KBM-7 (cell line): ENCODE measurements at regions not wholly inside any gene's neighbourhood (a gene's known extent, or its start where the extent isn't known, plus 50 kb on each side); places are given as distances from the start of the nearest gene placed in this dataset.
"Not testable (repeated sequence)": the region's sequence is repeated elsewhere in the genome, so short reads cannot be mapped to it uniquely, and the experiment has no call there.

Experiments used
- DNase-seq: peaks from one replicate; pipeline ENCODE4 v3.0.0-alpha.2; 2015
- in situ Hi-C: fragments of 300-500 bp; cut with MboI; formaldehyde crosslinking; loops from 2 replicates; pipeline ENCODE4 v1.14.3; 2020; ENCODE audit warnings: low sequenced_read_pairs, low pct_unique_long_range_greater_than_20kb, mixed read lengths

DNA sequence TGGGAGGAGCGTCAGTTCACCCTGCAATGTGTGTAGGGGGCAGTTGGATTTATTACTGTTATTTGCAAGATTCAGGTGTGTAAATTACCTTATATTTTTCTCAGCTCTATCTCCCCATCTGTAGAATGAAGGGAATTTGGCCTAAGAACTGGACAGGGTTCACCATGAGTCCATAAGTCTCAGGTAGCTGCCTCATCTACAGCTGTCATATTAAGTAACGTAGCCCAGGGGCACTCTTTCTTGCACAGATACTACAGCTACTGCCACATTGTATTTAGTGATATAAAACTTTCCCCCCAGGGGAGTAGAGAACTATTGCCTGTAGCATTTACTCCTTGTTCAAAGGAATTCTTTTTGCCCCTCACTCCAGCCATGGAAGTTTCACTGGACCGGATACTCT is 301.4 kb upstream of the ZNF608 start:
- no peak for DNase-seq
- in situ Hi-C loops: no loop called here

- DNase-seq: no peak
These were observed 303.6 kb upstream of the ZNF608 start for GRCh38 chr5:125049721-125050702.

DNA sequence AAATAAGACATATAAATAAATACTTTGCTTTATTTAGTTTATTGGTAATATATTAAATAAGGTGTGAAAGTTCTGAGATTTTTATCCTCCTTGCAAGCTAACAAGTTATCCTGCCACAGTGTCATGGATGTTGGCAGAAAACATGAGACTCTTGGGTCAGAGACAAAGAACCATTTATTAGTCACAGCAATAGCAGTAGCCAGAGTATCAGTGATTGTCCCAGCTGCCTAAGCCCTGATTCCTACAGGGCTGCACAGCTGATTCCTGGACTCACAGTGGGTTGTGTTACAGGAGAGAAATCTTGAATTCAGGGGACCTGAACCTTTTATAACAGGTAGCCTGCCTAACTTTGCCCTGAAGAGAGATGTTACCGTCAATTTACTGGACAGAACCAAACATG is 304.5 kb upstream of the ZNF608 start:
- in situ Hi-C loops: no loop called here
- DNase-seq: no peak

More at GRCh38 chr5:125049721-125050702, 303.6 kb upstream of the ZNF608 start:
- in situ Hi-C loops: no loop called here

GRCh38 chr5:125052584-125052983 is 306.1 kb upstream of the ZNF608 start:
- in situ Hi-C loops: no loop called here
- no peak for DNase-seq

DNA sequence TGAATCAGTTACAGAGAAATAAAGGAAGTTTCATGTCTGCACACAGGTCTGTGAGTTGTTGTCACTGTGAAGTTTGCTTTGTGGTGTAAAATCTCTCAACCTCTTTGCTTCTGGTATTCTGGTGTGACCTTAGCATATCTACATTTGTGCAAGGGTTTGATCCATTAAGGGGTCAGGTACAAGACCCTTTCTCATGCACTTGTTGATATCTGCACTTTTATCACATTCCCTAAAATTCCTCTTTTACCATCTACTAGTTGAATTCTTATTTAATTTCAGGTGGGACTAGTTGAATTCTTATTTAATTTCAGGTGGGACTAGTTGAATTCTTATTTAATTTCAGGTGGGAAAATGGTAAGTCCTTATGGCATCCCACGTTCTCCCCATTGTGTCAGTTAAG is 306.7 kb upstream of the ZNF608 start:
- in situ Hi-C loops: no loop called here
- no peak for DNase-seq

- in situ Hi-C loops: no loop called here
- no peak for DNase-seq
These were observed 307.7 kb upstream of the ZNF608 start for GRCh38 chr5:125054146-125054545.

- peak; percentile 1 for DNase-seq
- in situ Hi-C loops: no loop called here
These were observed 310.4 kb upstream of the ZNF608 start for GRCh38 chr5:125056671-125057485.

GRCh38 chr5:125057912-125058826 is 311.7 kb upstream of the ZNF608 start:
- no peak for DNase-seq
- in situ Hi-C loops: no loop called here

DNA sequence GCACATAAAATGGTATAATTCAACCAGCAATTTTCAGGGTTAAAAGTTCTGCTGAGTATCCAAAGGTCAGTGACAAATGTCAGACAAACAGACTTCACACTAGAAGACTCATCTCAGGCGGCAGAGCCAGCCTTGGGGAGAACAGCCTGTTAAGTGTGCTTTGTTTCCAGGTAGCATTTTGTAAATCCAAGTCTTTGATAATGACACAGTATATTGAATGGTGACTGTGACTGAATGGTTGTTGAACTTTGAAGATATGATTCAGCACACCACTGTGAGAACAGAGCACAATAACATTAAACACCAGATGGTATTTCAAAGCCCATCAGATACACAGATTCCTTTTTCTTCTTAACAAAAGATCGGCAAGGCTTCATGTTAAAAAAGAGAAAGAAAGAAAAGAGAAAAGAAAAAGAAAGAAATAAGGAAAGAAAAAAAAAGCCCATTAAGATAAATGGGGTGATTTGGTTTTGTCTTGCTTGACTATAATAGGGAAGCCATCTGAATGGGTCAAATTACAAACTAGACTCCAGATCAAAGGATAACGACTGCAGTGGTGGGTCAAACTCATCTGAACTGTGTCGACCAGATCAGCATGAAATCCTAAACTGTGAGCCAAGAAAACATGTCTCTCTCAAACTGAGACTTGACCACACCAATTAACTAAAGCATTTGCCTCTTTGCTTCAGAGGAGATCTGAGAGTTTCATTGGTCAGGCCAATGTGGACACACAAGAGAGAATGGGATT is 313.0 kb upstream of the ZNF608 start:
- DNase-seq: no peak
- in situ Hi-C loops: no loop called here

GRCh38 chr5:125061726-125062125 is 315.3 kb upstream of the ZNF608 start:
- no peak for DNase-seq
- in situ Hi-C loops: no loop called here

- in situ Hi-C loops: no loop called here
- no peak for DNase-seq
These were observed 318.4 kb upstream of the ZNF608 start for GRCh38 chr5:125064621-125065438.

- in situ Hi-C loops: no loop called here
- no peak for DNase-seq
These were observed 319.3 kb upstream of the ZNF608 start for GRCh38 chr5:125065741-125066140.

DNA sequence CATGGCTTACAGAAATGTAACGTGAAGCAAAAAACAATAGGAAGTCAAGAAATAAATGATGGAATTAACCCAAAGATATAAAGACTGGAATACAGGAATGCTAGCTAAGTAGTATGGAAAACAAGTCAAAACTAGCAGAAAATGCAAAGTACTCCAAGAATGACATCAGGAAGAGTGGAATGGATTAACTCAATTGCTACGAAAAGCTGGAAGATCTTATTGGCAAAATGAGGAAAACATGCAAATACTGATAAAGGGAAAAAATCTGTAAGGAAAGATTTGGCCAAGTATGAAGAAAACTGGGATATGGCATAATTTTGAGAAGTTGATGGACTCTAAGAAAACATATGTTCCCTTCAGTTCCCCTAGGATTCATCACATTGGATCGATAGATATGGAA is 324.5 kb upstream of the ZNF608 start:
- DNase-seq: no peak
- in situ Hi-C loops: no loop called here

- no peak for DNase-seq
- in situ Hi-C loops: no loop called here
These were observed 326.7 kb upstream of the ZNF608 start for GRCh38 chr5:125073090-125073489.

GRCh38 chr5:125075567-125075966 is 329.1 kb upstream of the ZNF608 start:
- in situ Hi-C loops: no loop called here

GRCh38 chr5:125079028-125079427 is 332.6 kb upstream of the ZNF608 start:
- in situ Hi-C loops, DNase-seq: not testable (repeated sequence)

More at GRCh38 chr5:125075567-125075966, 329.1 kb upstream of the ZNF608 start:
- DNase-seq: no peak

DNA sequence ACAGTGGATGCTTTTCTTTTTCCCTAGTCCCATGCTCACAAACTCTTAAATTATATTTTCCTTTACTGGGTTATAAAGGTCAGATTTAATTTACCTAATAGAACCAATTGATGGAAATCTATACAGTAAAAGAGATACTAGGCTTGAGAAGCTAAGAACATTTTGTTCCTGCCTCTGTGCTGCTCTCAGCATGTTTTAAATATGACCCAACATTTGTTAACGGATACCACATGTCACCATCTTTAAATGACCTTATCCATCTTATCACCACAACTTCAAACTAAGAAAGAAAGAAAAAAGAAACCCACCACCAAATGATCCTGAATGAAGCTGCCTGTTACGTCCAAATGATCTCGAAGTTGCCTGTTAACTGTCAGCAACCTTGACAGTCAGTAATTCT is 334.7 kb upstream of the ZNF608 start:
- DNase-seq: no peak
- in situ Hi-C loops: no loop called here

- in situ Hi-C loops: no loop called here
- DNase-seq: no peak
These were observed 337.5 kb upstream of the ZNF608 start for GRCh38 chr5:125083981-125084380.
